Mesothelial cell of epicardium (in vitro differentiated cells): ENCODE measurements at regions not wholly inside any gene's neighbourhood (a gene's known extent, or its start where the extent isn't known, plus 50 kb on each side); places are given as distances from the start of the nearest gene placed in this dataset.

Source experiments
- DNase-seq, 2 experiments: peaks; one replicate each; pipeline ENCODE4 v3.0.0; 2021; ENCODE audit warnings: low spot score in 2 of 2; ENCODE audit not compliant: unreplicated experiment in 2 of 2
- H3K27ac Mint-ChIP-seq: 2 replicates; pipeline ENCODE4 v1.8.0; 2021; ENCODE audit warnings: mixed read lengths
- H3K27me3 Mint-ChIP-seq: 2 replicates; pipeline ENCODE4 v1.8.0; 2021; ENCODE audit warnings: low read depth, mixed read lengths
- H3K36me3 Mint-ChIP-seq: 2 replicates; pipeline ENCODE4 v1.8.0; 2021; ENCODE audit warnings: mixed read lengths
- H3K4me1 Mint-ChIP-seq: 2 replicates; pipeline ENCODE4 v1.8.0; 2021; ENCODE audit warnings: mixed read lengths
- H3K4me3 Mint-ChIP-seq: 2 replicates; pipeline ENCODE4 v1.8.0; 2021; ENCODE audit warnings: mild to moderate bottlenecking, moderate library complexity, mixed read lengths
- H3K9me3 Mint-ChIP-seq: 2 replicates; pipeline ENCODE4 v1.8.0; 2021; ENCODE audit warnings: mixed read lengths
- TF ChIP-seq, protein P1 (sequence below): fragments of 200-600 bp; sonication (generic); IDR thresholded peaks from one replicate; pipeline ENCODE4 v1.5.0; 2021; ENCODE audit warnings: antibody characterized with exemption; ENCODE audit not compliant: unreplicated experiment

DNA sequence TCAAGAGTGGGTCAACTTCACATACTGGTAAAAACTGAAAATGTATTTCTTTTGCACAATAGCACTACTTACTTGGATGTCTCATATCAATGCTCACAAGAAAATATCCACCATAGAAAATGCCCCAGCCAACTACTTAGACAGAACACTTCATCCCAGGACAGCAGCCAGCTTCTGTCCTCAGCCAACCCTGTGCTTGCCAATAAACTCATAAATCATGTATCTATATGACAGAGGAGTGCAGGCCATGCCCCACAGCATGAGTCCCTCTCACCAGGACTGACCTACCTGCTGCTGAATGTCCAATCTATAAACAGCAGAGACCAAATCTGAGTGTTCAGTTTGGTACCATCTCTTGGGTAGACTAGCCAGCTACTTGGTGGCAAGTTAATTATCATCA lies 179.3 kb downstream of the OMA1 start:
- no peak for DNase-seq
- H3K36me3 Mint-ChIP-seq: peaks cover 6% of the 10 kb centered on the region
- peaks cover 13% of the 10 kb centered on the region for H3K9me3 Mint-ChIP-seq
- H3K27me3 Mint-ChIP-seq: no peaks in the 10 kb centered on the region
- TF ChIP-seq, protein P1, sequence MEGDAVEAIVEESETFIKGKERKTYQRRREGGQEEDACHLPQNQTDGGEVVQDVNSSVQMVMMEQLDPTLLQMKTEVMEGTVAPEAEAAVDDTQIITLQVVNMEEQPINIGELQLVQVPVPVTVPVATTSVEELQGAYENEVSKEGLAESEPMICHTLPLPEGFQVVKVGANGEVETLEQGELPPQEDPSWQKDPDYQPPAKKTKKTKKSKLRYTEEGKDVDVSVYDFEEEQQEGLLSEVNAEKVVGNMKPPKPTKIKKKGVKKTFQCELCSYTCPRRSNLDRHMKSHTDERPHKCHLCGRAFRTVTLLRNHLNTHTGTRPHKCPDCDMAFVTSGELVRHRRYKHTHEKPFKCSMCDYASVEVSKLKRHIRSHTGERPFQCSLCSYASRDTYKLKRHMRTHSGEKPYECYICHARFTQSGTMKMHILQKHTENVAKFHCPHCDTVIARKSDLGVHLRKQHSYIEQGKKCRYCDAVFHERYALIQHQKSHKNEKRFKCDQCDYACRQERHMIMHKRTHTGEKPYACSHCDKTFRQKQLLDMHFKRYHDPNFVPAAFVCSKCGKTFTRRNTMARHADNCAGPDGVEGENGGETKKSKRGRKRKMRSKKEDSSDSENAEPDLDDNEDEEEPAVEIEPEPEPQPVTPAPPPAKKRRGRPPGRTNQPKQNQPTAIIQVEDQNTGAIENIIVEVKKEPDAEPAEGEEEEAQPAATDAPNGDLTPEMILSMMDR: no peak
- no peak overlapping the region for H3K4me3 Mint-ChIP-seq
- H3K27ac Mint-ChIP-seq: no peak overlapping the region
- H3K4me1 Mint-ChIP-seq: no peaks in the 10 kb centered on the region

DNA sequence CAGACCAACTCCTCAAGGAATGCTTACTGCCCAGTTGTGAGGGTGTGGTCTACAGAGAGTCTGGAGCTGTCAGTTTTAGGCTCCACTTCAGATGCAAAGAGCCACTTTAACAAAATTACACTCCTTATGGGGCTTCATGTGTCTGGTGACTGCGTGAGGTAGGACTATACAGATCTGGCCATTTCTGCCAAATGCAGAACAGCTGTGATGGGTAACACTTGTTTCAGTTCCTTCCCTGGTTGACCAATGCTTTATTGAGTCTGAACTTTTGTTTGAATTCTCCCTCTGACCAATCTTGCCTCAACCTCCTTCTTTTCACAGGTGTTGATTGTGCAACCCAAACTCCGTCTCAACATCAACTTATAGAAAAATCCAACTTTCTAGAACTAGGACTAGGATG lies 181.2 kb downstream of the OMA1 start:
- no peak for DNase-seq
- no peaks in the 10 kb centered on the region for H3K36me3 Mint-ChIP-seq
- H3K4me3 Mint-ChIP-seq: no peak overlapping the region
- no peaks in the 10 kb centered on the region for H3K4me1 Mint-ChIP-seq
- H3K27ac Mint-ChIP-seq: no peak overlapping the region
- TF ChIP-seq, protein P1: no peak
- H3K9me3 Mint-ChIP-seq: peaks cover 3% of the 10 kb centered on the region
- no peaks in the 10 kb centered on the region for H3K27me3 Mint-ChIP-seq

DNA sequence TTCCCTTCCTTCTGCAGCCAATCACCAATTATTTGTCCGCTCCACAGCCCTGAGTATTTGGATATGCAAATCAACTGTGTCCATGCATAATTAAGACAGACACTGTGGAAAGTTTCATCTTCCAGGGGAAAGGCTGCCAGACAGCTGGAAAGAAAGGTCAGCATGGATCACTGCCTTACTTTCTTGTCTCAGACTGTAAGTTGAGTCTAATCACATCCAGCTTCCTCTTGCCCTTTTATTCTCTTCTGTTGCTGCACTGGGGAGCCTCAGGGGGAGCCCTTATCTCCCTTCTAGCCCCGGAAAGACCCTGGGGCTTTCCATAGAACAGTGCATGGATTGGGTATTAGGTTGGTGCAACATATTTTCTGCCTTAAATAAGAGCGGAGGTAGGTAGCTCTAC lies 182.9 kb downstream of the OMA1 start:
- Mint-ChIP-seq H3K27me3 (peaks cover 10% of the 10 kb centered on the region), H3K36me3 (no peaks in the 10 kb centered on the region), H3K4me3 (no peak overlapping the region), H3K9me3 (peaks cover 3% of the 10 kb centered on the region), H3K4me1 (no peaks in the 10 kb centered on the region), H3K27ac (no peak overlapping the region)
- DNase-seq: no peak
- TF ChIP-seq, protein P1: no peak

DNA sequence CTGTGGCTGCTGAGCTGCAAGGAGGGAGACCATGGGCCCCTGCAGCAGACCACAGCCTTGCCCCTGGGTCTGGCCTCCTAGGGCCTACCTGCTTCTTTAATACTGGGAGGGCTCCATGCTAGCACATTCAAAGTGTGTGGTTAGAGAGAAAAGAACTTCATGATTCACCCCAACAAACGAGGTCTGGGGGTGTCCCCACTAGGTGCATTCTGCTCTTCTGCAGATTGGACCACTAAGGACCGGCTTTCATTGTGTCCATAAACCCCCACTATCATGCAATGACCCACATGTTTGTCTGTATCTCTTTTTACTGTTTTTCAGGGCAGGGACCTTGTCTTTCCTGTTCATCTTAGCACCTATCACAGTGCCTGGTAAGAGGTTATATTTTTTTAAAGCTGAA lies 185.4 kb downstream of the OMA1 start:
- no peak overlapping the region for H3K27ac Mint-ChIP-seq
- H3K9me3 Mint-ChIP-seq: no peaks in the 10 kb centered on the region

DNA sequence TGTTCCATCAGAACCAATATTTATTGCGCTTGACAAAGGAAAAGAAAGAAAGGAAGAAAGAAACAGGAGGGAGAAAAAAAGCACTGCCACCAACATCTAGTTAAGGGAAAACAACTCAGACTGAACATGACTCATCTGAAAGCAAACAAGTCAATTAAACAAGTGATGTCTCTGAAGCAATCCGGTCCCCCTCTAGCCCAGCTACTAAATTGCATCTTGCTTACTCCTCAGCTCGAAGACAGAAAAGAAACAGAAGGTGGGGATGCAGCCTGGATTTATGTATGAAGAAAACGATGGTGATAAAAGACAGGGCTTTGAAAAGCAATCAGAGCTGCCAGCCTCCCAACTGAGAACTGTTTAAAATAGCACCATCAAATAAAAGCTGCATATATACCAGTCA lies 188.2 kb downstream of the OMA1 start:
- Mint-ChIP-seq H3K9me3 (no peaks in the 10 kb centered on the region), H3K27me3 (peaks cover 12% of the 10 kb centered on the region), H3K4me1 (no peaks in the 10 kb centered on the region), H3K27ac (no peak overlapping the region), H3K36me3 (no peaks in the 10 kb centered on the region), H3K4me3 (no peak overlapping the region)
- TF ChIP-seq, protein P1: no peak
- DNase-seq: no peak

More for the DNA sequence above, 185.4 kb downstream of the OMA1 start:
- TF ChIP-seq, protein P1: no peak
- peaks cover 12% of the 10 kb centered on the region for H3K27me3 Mint-ChIP-seq
- DNase-seq: no peak
- H3K4me1 Mint-ChIP-seq: no peaks in the 10 kb centered on the region
- no peaks in the 10 kb centered on the region for H3K36me3 Mint-ChIP-seq
- no peak overlapping the region for H3K4me3 Mint-ChIP-seq

DNA sequence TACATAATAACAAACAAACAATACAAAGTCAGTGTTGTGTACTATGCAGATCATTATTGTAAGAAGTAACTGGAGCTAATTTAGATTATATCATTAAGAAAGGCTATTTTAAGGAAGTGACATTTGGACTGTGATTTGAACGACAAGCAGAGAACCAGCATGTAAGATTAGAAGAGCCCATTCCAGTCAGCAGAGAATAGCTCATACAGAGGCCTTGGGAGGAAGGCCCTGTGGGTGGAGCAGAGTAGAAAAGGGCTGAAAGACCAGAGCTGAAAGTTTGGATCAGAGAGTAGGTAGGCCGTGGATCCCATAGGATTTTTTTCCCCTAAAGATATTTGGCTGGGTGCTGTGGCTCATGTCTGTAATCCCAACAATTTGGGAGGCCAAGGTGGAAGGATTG lies 190.1 kb downstream of the OMA1 start:
- Mint-ChIP-seq H3K4me3 (no peak overlapping the region), H3K27me3 (peaks cover 12% of the 10 kb centered on the region), H3K36me3 (no peaks in the 10 kb centered on the region), H3K4me1 (no peaks in the 10 kb centered on the region), H3K27ac (no peak overlapping the region), H3K9me3 (peaks cover 1% of the 10 kb centered on the region)
- TF ChIP-seq, protein P1: no peak
- DNase-seq: no peak
